Kidney epithelial cell (primary cell): ENCODE measurements at regions not wholly inside any gene's neighbourhood (a gene's known extent, or its start where the extent isn't known, plus 50 kb on each side); places are given as distances from the start of the nearest gene placed in this dataset.

ENCODE experiments used
- DNase-seq: peaks from one replicate; pipeline ENCODE4 v3.0.0-alpha.2; 2010; ENCODE audit warnings: low read depth
- H3K27me3 ChIP-seq: 2 replicates; pipeline ENCODE4 v1.6.0; 2011; ENCODE audit warnings: low read length; ENCODE audit not compliant: control insufficient read depth, insufficient read depth
- H3K36me3 ChIP-seq: 2 replicates; pipeline ENCODE4 v1.5.1; 2011; ENCODE audit warnings: low read length; ENCODE audit not compliant: control insufficient read depth, insufficient read depth
- H3K4me3 ChIP-seq: 2 replicates; pipeline ENCODE4 v1.5.1; 2011; ENCODE audit warnings: low read depth, mild to moderate bottlenecking, control low read depth, low read length
- CTCF ChIP-seq: IDR thresholded peaks from 2 replicates; pipeline ENCODE4 v1.5.1; 2011; ENCODE audit warnings: mild to moderate bottlenecking, moderate library complexity, low read length, control low read depth, inconsistent platforms; ENCODE audit not compliant: insufficient read depth, poor library complexity, severe bottlenecking

- no peak for TF ChIP-seq CTCF
- H3K27me3 ChIP-seq: no peaks in the 10 kb centered on the region
- no peak overlapping the region for H3K4me3 ChIP-seq
- H3K36me3 ChIP-seq: no peaks in the 10 kb centered on the region
- no peak for DNase-seq
These were observed 149.8 kb upstream of the PRKCQ start for GRCh38 chr10:6729861-6730344.

DNA sequence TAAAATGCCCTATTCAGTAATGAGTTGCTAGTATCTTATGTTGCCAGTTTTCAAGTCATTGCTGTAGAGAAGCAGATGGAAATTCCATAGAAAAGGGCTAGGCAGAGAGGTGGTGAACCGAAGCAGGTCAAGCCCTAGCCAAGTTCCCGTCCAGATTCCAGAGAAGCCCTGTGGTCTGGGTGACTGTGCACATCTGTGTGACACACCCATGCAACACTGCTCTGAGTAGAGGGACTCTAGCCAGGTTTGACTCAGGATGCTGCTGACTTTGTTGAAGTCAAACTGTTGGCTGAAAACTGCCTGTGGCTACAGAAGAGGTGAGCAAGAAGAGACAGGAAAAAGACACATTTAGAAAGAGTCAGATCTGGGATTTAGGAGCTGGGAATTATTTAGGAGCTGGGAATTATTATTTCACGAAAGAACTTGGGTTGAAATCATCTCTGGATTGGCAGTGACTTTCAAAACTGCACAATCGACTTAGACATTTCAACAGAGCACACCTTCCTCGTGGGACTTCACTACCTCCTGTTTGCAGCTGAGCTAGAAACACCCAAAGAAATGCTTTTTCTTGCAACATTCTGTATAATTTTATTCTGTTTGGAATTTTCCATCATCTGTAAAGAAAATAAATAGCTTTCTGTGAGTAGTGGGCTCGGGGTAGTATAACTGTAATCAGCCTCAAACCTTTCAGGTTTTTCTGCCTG, 149.1 kb upstream of the PRKCQ start:
- H3K36me3 ChIP-seq: no peaks in the 10 kb centered on the region
- H3K27me3 ChIP-seq: no peaks in the 10 kb centered on the region
- no peak overlapping the region for H3K4me3 ChIP-seq
- peak; percentile 71 for DNase-seq
- no peak for TF ChIP-seq CTCF

DNA sequence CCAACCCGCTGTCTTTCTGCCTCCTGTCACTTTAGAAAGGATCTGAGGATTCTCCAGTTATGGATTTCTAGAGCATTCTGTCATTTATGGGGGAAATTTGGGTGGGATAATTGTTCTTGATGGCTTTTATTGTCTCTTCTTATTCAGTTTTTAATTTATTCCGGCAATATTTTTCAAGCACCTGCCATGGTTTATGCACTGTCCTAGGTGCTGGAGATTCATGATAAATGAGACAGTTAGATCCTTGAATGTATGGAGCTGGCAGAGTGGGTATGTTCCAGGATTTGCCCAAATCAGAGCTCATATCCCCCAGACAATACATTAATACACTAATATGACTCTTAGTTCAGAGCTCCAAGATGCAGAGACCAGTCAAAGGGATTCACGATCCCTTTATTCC, 146.8 kb upstream of the PRKCQ start:
- TF ChIP-seq CTCF: no peak
- DNase-seq: no peak
- Histone ChIP-seq H3K4me3 (no peak overlapping the region), H3K36me3 (no peaks in the 10 kb centered on the region), H3K27me3 (no peaks in the 10 kb centered on the region)

- Histone ChIP-seq H3K36me3 (no peaks in the 10 kb centered on the region), H3K27me3 (no peaks in the 10 kb centered on the region), H3K4me3 (no peak overlapping the region)
- DNase-seq: no peak
- no peak for TF ChIP-seq CTCF
These were observed 142.5 kb upstream of the PRKCQ start for GRCh38 chr10:6722616-6723004.

DNA sequence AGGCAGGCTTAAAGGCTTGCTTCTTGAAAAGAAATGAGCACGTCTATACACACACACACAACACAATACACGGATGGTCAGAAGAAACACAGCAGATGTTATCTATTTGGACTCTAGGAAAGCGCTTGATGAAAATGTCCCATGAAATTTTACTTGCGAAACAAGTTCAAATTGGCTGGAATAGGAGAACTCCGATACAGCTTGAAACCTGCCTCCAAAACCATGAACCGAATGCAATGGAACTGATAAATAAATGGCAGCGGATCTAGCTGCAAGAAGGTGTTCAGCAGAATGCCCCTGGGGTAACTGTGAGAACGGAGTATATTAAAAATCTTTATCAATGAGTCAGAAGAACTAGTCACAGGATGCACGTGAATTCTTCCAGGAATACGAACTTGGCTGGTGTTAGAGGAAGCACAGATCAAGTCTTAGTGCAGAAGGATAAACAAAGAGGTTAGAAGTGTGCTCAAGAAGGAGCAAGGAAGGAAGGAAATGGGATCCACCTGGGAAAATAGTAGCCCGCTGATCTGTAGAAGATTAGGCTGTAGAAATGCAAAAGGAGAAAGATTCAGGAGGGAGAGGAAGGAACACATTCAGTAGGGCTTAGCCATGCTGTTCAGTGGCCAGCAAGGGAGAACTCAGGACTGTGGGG, 142.0 kb upstream of the PRKCQ start:
- no peak overlapping the region for H3K4me3 ChIP-seq
- DNase-seq: peak; percentile 81
- H3K36me3 ChIP-seq: no peaks in the 10 kb centered on the region
- H3K27me3 ChIP-seq: no peaks in the 10 kb centered on the region
- no peak for TF ChIP-seq CTCF
